Keratinocyte (primary cell): ENCODE measurements at regions not wholly inside any gene's neighbourhood (a gene's known extent, or its start where the extent isn't known, plus 50 kb on each side); places are given as distances from the start of the nearest gene placed in this dataset.

Source experiments
- EZH2 ChIP-seq: IDR thresholded peaks from one replicate; pipeline ENCODE4 v1.6.1; 2012; ENCODE audit warnings: inconsistent platforms, mild to moderate bottlenecking, low read length, moderate library complexity
- TF ChIP-seq, protein P1 (sequence below), 3 experiments: IDR thresholded peaks in 1 of 3; conservative IDR thresholded peaks in 1 of 3; optimal IDR thresholded peaks in 1 of 3; 2 replicates in 2 of 3; 3 replicates in 1 of 3; pipeline versions ENCODE3 to v1.5.1; 2011; ENCODE audit warnings: low read length in 3 of 3, mild to moderate bottlenecking in 3 of 3, moderate library complexity in 2 of 3, control low read depth in 1 of 3, inconsistent platforms in 1 of 3; ENCODE audit not compliant: insufficient read depth in 2 of 3; ENCODE audit errors: extremely low read depth in 1 of 3

DNA sequence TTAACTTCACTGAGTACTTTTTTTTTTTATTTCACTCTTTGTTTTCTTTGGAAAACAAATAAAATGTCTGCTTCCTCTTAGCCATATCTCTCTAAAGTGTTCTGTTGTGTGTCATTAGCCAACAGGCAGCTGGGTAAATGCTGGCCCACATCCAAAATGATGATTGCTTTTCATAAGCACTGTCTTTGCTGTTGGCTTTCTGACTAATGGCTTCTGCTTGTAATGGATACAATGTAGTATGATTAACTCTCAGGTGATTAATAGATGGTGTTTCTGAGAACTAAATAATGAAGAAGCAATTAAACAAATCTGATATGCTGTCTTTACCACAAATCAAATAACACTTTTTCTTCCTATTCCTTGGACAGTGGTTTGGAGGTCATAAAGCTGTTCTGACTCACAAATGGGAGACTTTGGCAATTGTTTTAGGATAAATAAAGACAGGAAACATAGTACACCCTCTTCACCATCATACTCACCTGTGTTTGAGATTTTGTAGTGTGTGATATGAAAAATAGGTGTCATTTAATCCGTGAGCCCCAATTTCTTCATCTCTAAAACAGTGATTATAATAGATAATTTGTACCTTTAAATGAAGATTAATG lies 888.4 kb downstream of the TSN start:
- TF ChIP-seq, protein P1, sequence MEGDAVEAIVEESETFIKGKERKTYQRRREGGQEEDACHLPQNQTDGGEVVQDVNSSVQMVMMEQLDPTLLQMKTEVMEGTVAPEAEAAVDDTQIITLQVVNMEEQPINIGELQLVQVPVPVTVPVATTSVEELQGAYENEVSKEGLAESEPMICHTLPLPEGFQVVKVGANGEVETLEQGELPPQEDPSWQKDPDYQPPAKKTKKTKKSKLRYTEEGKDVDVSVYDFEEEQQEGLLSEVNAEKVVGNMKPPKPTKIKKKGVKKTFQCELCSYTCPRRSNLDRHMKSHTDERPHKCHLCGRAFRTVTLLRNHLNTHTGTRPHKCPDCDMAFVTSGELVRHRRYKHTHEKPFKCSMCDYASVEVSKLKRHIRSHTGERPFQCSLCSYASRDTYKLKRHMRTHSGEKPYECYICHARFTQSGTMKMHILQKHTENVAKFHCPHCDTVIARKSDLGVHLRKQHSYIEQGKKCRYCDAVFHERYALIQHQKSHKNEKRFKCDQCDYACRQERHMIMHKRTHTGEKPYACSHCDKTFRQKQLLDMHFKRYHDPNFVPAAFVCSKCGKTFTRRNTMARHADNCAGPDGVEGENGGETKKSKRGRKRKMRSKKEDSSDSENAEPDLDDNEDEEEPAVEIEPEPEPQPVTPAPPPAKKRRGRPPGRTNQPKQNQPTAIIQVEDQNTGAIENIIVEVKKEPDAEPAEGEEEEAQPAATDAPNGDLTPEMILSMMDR (optimal IDR thresholded peaks at IDR 0.05 in 1 of 3, IDR thresholded peaks at IDR 0.05 in 1 of 3, conservative IDR thresholded peaks at IDR 0.05 in 1 of 3; ENCODE audit: extremely low read depth in 1 of 3, insufficient read depth in 2 of 3, low read length in 3 of 3): no peak
- TF ChIP-seq EZH2: no peak
